Neutrophil (primary cell): ENCODE measurements at regions not wholly inside any gene's neighbourhood (a gene's known extent, or its start where the extent isn't known, plus 50 kb on each side); places are given as distances from the start of the nearest gene placed in this dataset.

Experiments
- H3K27ac ChIP-seq: fragments of 200-600 bp; sonication (generic); 2 replicates; pipeline ENCODE4 v1.5.1; 2016; ENCODE audit warnings: mild to moderate bottlenecking, moderate library complexity
- H3K27me3 ChIP-seq: fragments of 200-600 bp; sonication (generic); 2 replicates; pipeline ENCODE4 v1.6.0; 2016; ENCODE audit warnings: mild to moderate bottlenecking
- H3K36me3 ChIP-seq: fragments of 200-600 bp; sonication (generic); 2 replicates; pipeline ENCODE4 v1.5.1; 2017
- H3K4me1 ChIP-seq, 2 experiments: fragments of 200-600 bp in 1 of 2; sonication (generic) in 1 of 2; 1 replicate in 1 of 2; 2 replicates in 1 of 2; pipeline versions ENCODE4 v1.5.1 to v1.6.1; 2013 to 2016; ENCODE audit warnings: low read depth in 1 of 2, low read length in 1 of 2, mild to moderate bottlenecking in 1 of 2, moderate library complexity in 1 of 2; ENCODE audit not compliant: control insufficient read depth in 1 of 2, insufficient read depth in 1 of 2
- H3K4me3 ChIP-seq, 2 experiments: fragments of 200-600 bp in 1 of 2; sonication (generic) in 1 of 2; 1 replicate in 1 of 2; 2 replicates in 1 of 2; pipeline ENCODE4 v1.5.1; 2013 to 2016; ENCODE audit warnings: low read depth in 1 of 2, low read length in 1 of 2, mild to moderate bottlenecking in 1 of 2, moderate library complexity in 1 of 2
- H3K9me3 ChIP-seq: fragments of 200-600 bp; sonication (generic); 2 replicates; pipeline ENCODE4 v1.5.1; 2016
- CTCF ChIP-seq: fragments of 200-600 bp; sonication (generic); IDR thresholded peaks from 2 replicates; pipeline ENCODE4 v1.5.1; 2016; ENCODE audit warnings: antibody characterized with exemption

GRCh38 chr15:69908590-69909420 is 188.9 kb downstream of the TLE3 start:
- Histone ChIP-seq H3K4me3 (no peak overlapping the region), H3K27me3 (no peaks in the 10 kb centered on the region), H3K36me3 (no peaks in the 10 kb centered on the region), H3K27ac (no peak overlapping the region), H3K9me3 (no peaks in the 10 kb centered on the region), H3K4me1 (no peaks in the 10 kb centered on the region)
- TF ChIP-seq CTCF: no peak

GRCh38 chr15:69909719-69910444 is 187.8 kb downstream of the TLE3 start:
- H3K4me1 ChIP-seq: peaks cover 6 to 10% of the 10 kb centered on the region in 2 experiments
- H3K27me3 ChIP-seq: no peaks in the 10 kb centered on the region
- H3K4me3 ChIP-seq: no peak overlapping the region
- no peaks in the 10 kb centered on the region for H3K36me3 ChIP-seq
- no peaks in the 10 kb centered on the region for H3K9me3 ChIP-seq
- H3K27ac ChIP-seq: no peak overlapping the region
- no peak for TF ChIP-seq CTCF

- Histone ChIP-seq H3K4me3 (no peak overlapping the region), H3K4me1 (peaks cover 12 to 17% of the 10 kb centered on the region in 2 experiments), H3K27ac (no peak overlapping the region), H3K36me3 (no peaks in the 10 kb centered on the region), H3K27me3 (no peaks in the 10 kb centered on the region), H3K9me3 (no peaks in the 10 kb centered on the region)
- no peak for TF ChIP-seq CTCF
Observed at GRCh38 chr15:69910514-69910913, 187.2 kb downstream of the TLE3 start.

GRCh38 chr15:69912116-69912515 is 185.6 kb downstream of the TLE3 start:
- no peak for TF ChIP-seq CTCF
- no peaks in the 10 kb centered on the region for H3K27me3 ChIP-seq
- H3K4me1 ChIP-seq: peaks cover 16 to 19% of the 10 kb centered on the region in 2 experiments
- H3K9me3 ChIP-seq: no peaks in the 10 kb centered on the region
- no peak overlapping the region for H3K4me3 ChIP-seq
- H3K36me3 ChIP-seq: no peaks in the 10 kb centered on the region
- no peak overlapping the region for H3K27ac ChIP-seq

- Histone ChIP-seq H3K4me3 (no peak overlapping the region), H3K4me1 (peaks cover 16 to 19% of the 10 kb centered on the region in 2 experiments), H3K27me3 (no peaks in the 10 kb centered on the region), H3K9me3 (no peaks in the 10 kb centered on the region), H3K36me3 (no peaks in the 10 kb centered on the region), H3K27ac (no peak overlapping the region)
- no peak for TF ChIP-seq CTCF
Observed at GRCh38 chr15:69914040-69914439, 183.7 kb downstream of the TLE3 start.
